Nephron (organoid): ENCODE measurements at regions not wholly inside any gene's neighbourhood (a gene's known extent, or its start where the extent isn't known, plus 50 kb on each side); places are given as distances from the start of the nearest gene placed in this dataset.

Source experiments
- H3K27ac Mint-ChIP-seq, 3 experiments: 2 replicates each; pipeline ENCODE4 v1.8.0; 2020; ENCODE audit warnings: mixed read lengths in 3 of 3, mild to moderate bottlenecking in 2 of 3, moderate library complexity in 1 of 3
- H3K27me3 Mint-ChIP-seq: 2 replicates; pipeline ENCODE4 v1.8.0; 2021; ENCODE audit warnings: low read depth, mild to moderate bottlenecking, moderate library complexity, mixed read lengths
- H3K36me3 Mint-ChIP-seq: 2 replicates; pipeline ENCODE4 v1.8.0; 2020; ENCODE audit warnings: low read depth, mixed read lengths
- H3K4me1 Mint-ChIP-seq: 2 replicates; pipeline ENCODE4 v1.8.0; 2020; ENCODE audit warnings: mixed read lengths
- H3K4me3 Mint-ChIP-seq, 3 experiments: 2 replicates each; pipeline ENCODE4 v1.8.0; 2020; ENCODE audit warnings: mild to moderate bottlenecking in 3 of 3, mixed read lengths in 3 of 3, moderate library complexity in 2 of 3
- H3K9me3 Mint-ChIP-seq: 2 replicates; pipeline ENCODE4 v1.8.0; 2020; ENCODE audit warnings: mixed read lengths
- TF ChIP-seq, protein P1 (sequence below), 3 experiments: fragments of 200-600 bp; sonication (generic); IDR thresholded peaks; one replicate each; pipeline ENCODE4 v1.5.0; 2021; ENCODE audit warnings: antibody characterized with exemption in 3 of 3; ENCODE audit not compliant: unreplicated experiment in 3 of 3

DNA sequence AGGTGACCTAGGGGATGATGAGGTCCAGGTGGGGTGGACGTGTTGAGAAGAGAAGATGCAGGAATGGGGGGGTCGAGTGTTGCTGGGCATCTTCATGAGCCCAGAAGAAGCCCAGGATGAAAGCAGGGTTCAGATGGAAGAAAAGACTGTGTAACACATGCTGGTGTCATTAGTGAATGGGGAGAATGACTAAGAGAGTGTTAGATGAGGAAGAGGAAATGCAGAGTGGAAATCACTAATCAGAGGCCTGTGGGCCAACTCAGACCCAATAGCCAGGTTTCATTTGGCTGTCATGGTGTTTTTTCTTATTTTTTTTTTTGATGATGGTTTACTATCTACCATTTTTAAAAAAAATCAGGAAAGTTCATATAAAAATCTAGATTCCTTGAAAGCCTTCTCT is 180.8 kb upstream of the CAMK1G start:
- H3K27ac Mint-ChIP-seq, result no peak overlapping the region
- H3K4me1 Mint-ChIP-seq, result peaks cover 6% of the 10 kb centered on the region
- no peak overlapping the region for H3K4me3 Mint-ChIP-seq
- TF ChIP-seq, protein P1, sequence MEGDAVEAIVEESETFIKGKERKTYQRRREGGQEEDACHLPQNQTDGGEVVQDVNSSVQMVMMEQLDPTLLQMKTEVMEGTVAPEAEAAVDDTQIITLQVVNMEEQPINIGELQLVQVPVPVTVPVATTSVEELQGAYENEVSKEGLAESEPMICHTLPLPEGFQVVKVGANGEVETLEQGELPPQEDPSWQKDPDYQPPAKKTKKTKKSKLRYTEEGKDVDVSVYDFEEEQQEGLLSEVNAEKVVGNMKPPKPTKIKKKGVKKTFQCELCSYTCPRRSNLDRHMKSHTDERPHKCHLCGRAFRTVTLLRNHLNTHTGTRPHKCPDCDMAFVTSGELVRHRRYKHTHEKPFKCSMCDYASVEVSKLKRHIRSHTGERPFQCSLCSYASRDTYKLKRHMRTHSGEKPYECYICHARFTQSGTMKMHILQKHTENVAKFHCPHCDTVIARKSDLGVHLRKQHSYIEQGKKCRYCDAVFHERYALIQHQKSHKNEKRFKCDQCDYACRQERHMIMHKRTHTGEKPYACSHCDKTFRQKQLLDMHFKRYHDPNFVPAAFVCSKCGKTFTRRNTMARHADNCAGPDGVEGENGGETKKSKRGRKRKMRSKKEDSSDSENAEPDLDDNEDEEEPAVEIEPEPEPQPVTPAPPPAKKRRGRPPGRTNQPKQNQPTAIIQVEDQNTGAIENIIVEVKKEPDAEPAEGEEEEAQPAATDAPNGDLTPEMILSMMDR (IDR thresholded peaks at IDR 0.05; ENCODE audit: unreplicated experiment in 3 of 3), result no peak
- peaks cover 3% of the 10 kb centered on the region for H3K27me3 Mint-ChIP-seq
- H3K9me3 Mint-ChIP-seq, result no peaks in the 10 kb centered on the region
- H3K36me3 Mint-ChIP-seq, result no peaks in the 10 kb centered on the region

DNA sequence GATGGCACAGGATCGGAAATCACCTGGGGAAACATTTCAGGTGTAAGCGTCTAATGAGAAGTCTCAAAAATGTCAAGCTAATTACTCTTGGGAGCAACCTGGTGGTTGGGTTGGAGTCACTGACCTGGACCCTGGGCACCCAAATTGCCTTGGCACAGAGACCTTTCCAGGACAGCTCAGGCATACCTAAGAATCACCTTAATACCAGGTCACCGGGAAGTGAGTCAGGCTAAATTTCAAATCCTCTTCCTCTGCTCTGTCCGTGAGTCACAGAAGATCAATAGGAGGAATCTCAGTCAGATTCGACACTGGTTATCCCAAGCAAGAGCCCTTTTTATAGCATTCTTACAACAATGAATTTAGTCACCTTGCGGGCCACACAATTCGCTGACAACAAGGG is 179.6 kb upstream of the CAMK1G start:
- no peaks in the 10 kb centered on the region for H3K36me3 Mint-ChIP-seq
- peaks cover 6% of the 10 kb centered on the region for H3K4me1 Mint-ChIP-seq
- H3K4me3 Mint-ChIP-seq, result no peak overlapping the region
- H3K9me3 Mint-ChIP-seq, result no peaks in the 10 kb centered on the region
- H3K27ac Mint-ChIP-seq, result no peak overlapping the region
- TF ChIP-seq, protein P1 (IDR thresholded peaks at IDR 0.05; ENCODE audit: unreplicated experiment in 3 of 3), result no peak
- H3K27me3 Mint-ChIP-seq, result peaks cover 3% of the 10 kb centered on the region

GRCh38 chr1:209404577-209404976 is 178.9 kb upstream of the CAMK1G start:
- Mint-ChIP-seq H3K36me3 (no peaks in the 10 kb centered on the region), H3K4me1 (peaks cover 6% of the 10 kb centered on the region), H3K27ac (no peak overlapping the region), H3K9me3 (no peaks in the 10 kb centered on the region), H3K27me3 (peaks cover 3% of the 10 kb centered on the region), H3K4me3 (no peak overlapping the region)
- TF ChIP-seq, protein P1 (IDR thresholded peaks at IDR 0.05; ENCODE audit: unreplicated experiment in 3 of 3), result no peak

GRCh38 chr1:209405183-209405814 is 178.2 kb upstream of the CAMK1G start:
- TF ChIP-seq, protein P1 (IDR thresholded peaks at IDR 0.05; ENCODE audit: unreplicated experiment in 3 of 3), result no peak
- Mint-ChIP-seq H3K27me3 (peaks cover 3% of the 10 kb centered on the region), H3K36me3 (no peaks in the 10 kb centered on the region), H3K27ac (peak overlapping the region in 1 of 3 experiments; percentile 27), H3K9me3 (no peaks in the 10 kb centered on the region), H3K4me3 (no peak overlapping the region), H3K4me1 (peaks cover 6% of the 10 kb centered on the region)

DNA sequence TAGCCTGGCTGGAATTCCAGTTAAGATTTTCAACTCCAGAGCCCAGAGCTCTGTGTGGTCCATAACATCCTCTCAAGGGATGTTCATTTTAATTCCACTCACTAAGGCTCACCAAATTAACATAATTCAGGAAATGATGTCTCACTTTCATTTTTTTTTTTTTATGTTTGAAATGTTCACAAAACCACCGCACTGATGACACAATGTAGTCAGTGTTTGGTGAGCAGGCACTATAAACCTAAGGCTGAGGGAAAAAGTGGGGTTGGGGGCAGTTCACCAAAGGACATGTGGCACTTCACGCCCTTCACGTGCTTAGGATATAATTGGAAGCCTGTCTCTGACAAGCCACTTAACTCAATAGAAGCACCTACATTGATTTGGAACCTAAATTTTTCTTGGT is 177.3 kb upstream of the CAMK1G start:
- no peaks in the 10 kb centered on the region for H3K9me3 Mint-ChIP-seq
- H3K36me3 Mint-ChIP-seq, result no peaks in the 10 kb centered on the region
- peaks cover 3% of the 10 kb centered on the region for H3K27me3 Mint-ChIP-seq
- no peak overlapping the region for H3K27ac Mint-ChIP-seq
- H3K4me1 Mint-ChIP-seq, result peaks cover 7% of the 10 kb centered on the region
- TF ChIP-seq, protein P1 (IDR thresholded peaks at IDR 0.05; ENCODE audit: unreplicated experiment in 3 of 3), result no peak
- no peak overlapping the region for H3K4me3 Mint-ChIP-seq

DNA sequence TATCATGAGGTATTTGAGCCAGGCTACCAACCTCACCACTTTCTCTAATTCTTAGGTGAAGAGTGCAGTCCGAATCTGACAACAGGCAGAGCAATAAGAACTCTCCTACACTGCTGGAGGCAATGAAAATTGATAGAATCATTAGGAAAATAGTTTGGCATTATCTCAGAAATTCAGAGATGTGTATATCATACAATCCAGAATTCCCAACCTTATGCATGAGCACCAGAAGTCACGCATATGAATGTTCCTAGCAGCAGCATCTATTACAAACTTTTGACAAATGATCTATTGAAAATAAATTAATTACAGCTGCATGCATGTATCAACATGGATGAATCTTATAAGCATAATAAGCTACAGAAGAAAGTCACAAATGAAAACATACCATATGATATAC is 176.9 kb upstream of the CAMK1G start:
- Mint-ChIP-seq H3K4me1 (peaks cover 11% of the 10 kb centered on the region), H3K27me3 (peaks cover 3% of the 10 kb centered on the region), H3K9me3 (no peaks in the 10 kb centered on the region), H3K27ac (no peak overlapping the region), H3K36me3 (no peaks in the 10 kb centered on the region), H3K4me3 (no peak overlapping the region)
- TF ChIP-seq, protein P1 (IDR thresholded peaks at IDR 0.05; ENCODE audit: unreplicated experiment in 3 of 3), result no peak
